ENCODE measurements at regions not wholly inside any gene's neighbourhood (a gene's known extent, or its start where the extent isn't known, plus 50 kb on each side); places are given as distances from the start of the nearest gene placed in this dataset.

GRCh38 chr2:238558456-238559099, 131.9 kb downstream of the ASB1 start:
- DNase-seq (ENCODE audit: extremely low spot score) = peak; percentile 8
- POLR2A ChIA-PET = no interaction called here
- CTCF ChIA-PET = interaction anchor here (1.4 kb wide), 1 partner anchor 15 kb away, joined by 3 read pairs; no protein-coding TSS in a partner anchor
- TF ChIP-seq CTCF (IDR thresholded peaks at IDR 0.05; ENCODE audit: control extremely low read depth, extremely low read depth, low read depth, missing control alignments) = no peak

GRCh38 chr2:238560234-238560633, 133.5 kb downstream of the ASB1 start:
- CTCF ChIA-PET = no interaction called here
- no peak for TF ChIP-seq CTCF (IDR thresholded peaks at IDR 0.05; ENCODE audit: control extremely low read depth, extremely low read depth, low read depth, missing control alignments)
- peak; percentile 15 for DNase-seq (ENCODE audit: extremely low spot score)
- POLR2A ChIA-PET = no interaction called here

- peak; percentile 3 for DNase-seq (ENCODE audit: extremely low spot score)
- POLR2A ChIA-PET = no interaction called here
- TF ChIP-seq CTCF (IDR thresholded peaks at IDR 0.05; ENCODE audit: control extremely low read depth, extremely low read depth, low read depth, missing control alignments) = no peak
- CTCF ChIA-PET = interaction anchor here (1.0 kb wide), 1 partner anchor 12 kb away, joined by 4 read pairs; no protein-coding TSS in a partner anchor
Observed at GRCh38 chr2:238561230-238561629, 134.5 kb downstream of the ASB1 start.

GRCh38 chr2:238562446-238562845, 135.7 kb downstream of the ASB1 start:
- CTCF ChIA-PET = interaction anchor here (1.0 kb wide), 1 partner anchor 11 kb away, joined by 4 read pairs; no protein-coding TSS in a partner anchor
- TF ChIP-seq CTCF (IDR thresholded peaks at IDR 0.05; ENCODE audit: control extremely low read depth, extremely low read depth, low read depth, missing control alignments) = no peak
- POLR2A ChIA-PET = no interaction called here

GRCh38 chr2:238563551-238563950, 136.8 kb downstream of the ASB1 start:
- TF ChIP-seq CTCF (IDR thresholded peaks at IDR 0.05; ENCODE audit: control extremely low read depth, extremely low read depth, low read depth, missing control alignments) = no peak
- ChIA-PET POLR2A (no interaction called here), CTCF (no interaction called here)
- no peak for DNase-seq (ENCODE audit: extremely low spot score)

More at GRCh38 chr2:238562446-238562845, 135.7 kb downstream of the ASB1 start:
- no peak for DNase-seq (ENCODE audit: extremely low spot score)

GRCh38 chr2:238564286-238564920, 137.7 kb downstream of the ASB1 start:
- TF ChIP-seq CTCF (IDR thresholded peaks at IDR 0.05; ENCODE audit: control extremely low read depth, extremely low read depth, low read depth, missing control alignments) = no peak
- DNase-seq (ENCODE audit: extremely low spot score) = peak; percentile 5
- POLR2A ChIA-PET = no interaction called here
- CTCF ChIA-PET = no interaction called here
